MCF 10A (cell line): ENCODE measurements at regions not wholly inside any gene's neighbourhood (a gene's known extent, or its start where the extent isn't known, plus 50 kb on each side); places are given as distances from the start of the nearest gene placed in this dataset.

Source experiments
- BruUV-seq: library from RNA; stranded (reverse); fragments of 400-500 nt; replicated peaks from 2 replicates; lab custom pipeline; 2021; lab: Mats Ljungman, UMichigan
- CTCF ChIA-PET: fragments of 300-600 bp; sonication (Branson Sonifier 250); formaldehyde crosslinking; extraction: SDS; loops from one replicate; lab custom pipeline; 2021; ENCODE audit warnings: antibody characterized with exemption, inconsistent platforms; lab: Yijun Ruan, JAX
- POLR2A ChIA-PET: fragments of 300-600, 350-650 bp; sonication (Branson Sonifier 250); formaldehyde crosslinking; extraction: SDS; loops from one replicate; lab custom pipeline; 2020; ENCODE audit warnings: antibody characterized with exemption, inconsistent platforms; lab: Yijun Ruan, JAX
- DNase-seq: peaks from one replicate; pipeline ENCODE4 v3.0.0-alpha.2; 2018; ENCODE audit not compliant: unreplicated experiment
- H3K27ac Mint-ChIP-seq: one replicate; pipeline ENCODE4 v1.8.0; 2022; ENCODE audit warnings: mild to moderate bottlenecking, low read depth, mixed read lengths; ENCODE audit not compliant: unreplicated experiment
- H3K27me3 Mint-ChIP-seq: one replicate; pipeline ENCODE4 v1.8.0; 2022; ENCODE audit warnings: mixed read lengths; ENCODE audit not compliant: insufficient read depth, unreplicated experiment
- H3K36me3 Mint-ChIP-seq: one replicate; pipeline ENCODE4 v1.8.0; 2022; ENCODE audit warnings: mild to moderate bottlenecking, moderate library complexity, mixed read lengths; ENCODE audit not compliant: insufficient read depth, unreplicated experiment
- H3K4me1 Mint-ChIP-seq: one replicate; pipeline ENCODE4 v1.8.0; 2022; ENCODE audit warnings: mixed read lengths; ENCODE audit not compliant: insufficient read depth, unreplicated experiment
- H3K4me3 Mint-ChIP-seq: one replicate; pipeline ENCODE4 v1.8.0; 2022; ENCODE audit warnings: mild to moderate bottlenecking, moderate library complexity, mixed read lengths; ENCODE audit not compliant: unreplicated experiment
- H3K9me3 Mint-ChIP-seq: one replicate; pipeline ENCODE4 v1.8.0; 2022; ENCODE audit warnings: mixed read lengths; ENCODE audit not compliant: unreplicated experiment
- intact Hi-C: fragments of 100-400 bp; cut with micrococcal nuclease; formaldehyde crosslinking; loops from 2 replicates; pipeline ENCODE4 v1.14.1; 2022
- TF ChIP-seq, protein P1 (sequence below): fragments of 200-600 bp; IDR thresholded peaks from one replicate; pipeline ENCODE4 v1.8.0; 2022; ENCODE audit warnings: antibody characterized with exemption, mild to moderate bottlenecking; ENCODE audit not compliant: unreplicated experiment

DNA sequence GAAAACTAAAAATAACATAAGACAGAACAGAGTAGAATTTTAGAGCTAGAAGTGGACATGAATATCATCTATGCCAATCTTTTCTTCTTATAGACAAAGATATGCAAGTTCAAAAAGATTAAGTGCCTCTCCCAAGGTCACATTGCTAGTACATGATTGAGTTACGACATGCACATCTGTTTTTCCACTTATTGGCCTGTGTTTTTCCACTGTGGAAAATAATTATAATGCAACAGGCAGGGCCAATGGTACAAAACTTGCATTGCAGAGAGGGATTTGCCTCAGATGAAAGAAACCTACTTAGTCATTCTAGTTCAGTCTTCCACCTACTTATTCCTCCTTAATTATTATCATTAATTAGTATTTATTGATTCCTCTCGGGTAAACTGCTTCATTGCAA, 407.8 kb upstream of the SGCD start:
- Mint-ChIP-seq H3K27me3 (no peaks in the 10 kb centered on the region), H3K27ac (no peak overlapping the region), H3K4me1 (no peaks in the 10 kb centered on the region), H3K36me3 (no peaks in the 10 kb centered on the region), H3K9me3 (no peaks in the 10 kb centered on the region), H3K4me3 (no peak overlapping the region)
- POLR2A ChIA-PET = interaction anchor here (0.7 kb wide), 1 partner anchor 227 kb away, joined by 3 read pairs; no protein-coding TSS in a partner anchor
- intact Hi-C loops = no loop called here
- no TSS peak for BruUV-seq
- no peak for DNase-seq
- TF ChIP-seq, protein P1, sequence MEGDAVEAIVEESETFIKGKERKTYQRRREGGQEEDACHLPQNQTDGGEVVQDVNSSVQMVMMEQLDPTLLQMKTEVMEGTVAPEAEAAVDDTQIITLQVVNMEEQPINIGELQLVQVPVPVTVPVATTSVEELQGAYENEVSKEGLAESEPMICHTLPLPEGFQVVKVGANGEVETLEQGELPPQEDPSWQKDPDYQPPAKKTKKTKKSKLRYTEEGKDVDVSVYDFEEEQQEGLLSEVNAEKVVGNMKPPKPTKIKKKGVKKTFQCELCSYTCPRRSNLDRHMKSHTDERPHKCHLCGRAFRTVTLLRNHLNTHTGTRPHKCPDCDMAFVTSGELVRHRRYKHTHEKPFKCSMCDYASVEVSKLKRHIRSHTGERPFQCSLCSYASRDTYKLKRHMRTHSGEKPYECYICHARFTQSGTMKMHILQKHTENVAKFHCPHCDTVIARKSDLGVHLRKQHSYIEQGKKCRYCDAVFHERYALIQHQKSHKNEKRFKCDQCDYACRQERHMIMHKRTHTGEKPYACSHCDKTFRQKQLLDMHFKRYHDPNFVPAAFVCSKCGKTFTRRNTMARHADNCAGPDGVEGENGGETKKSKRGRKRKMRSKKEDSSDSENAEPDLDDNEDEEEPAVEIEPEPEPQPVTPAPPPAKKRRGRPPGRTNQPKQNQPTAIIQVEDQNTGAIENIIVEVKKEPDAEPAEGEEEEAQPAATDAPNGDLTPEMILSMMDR = no peak
- CTCF ChIA-PET = no interaction called here

DNA sequence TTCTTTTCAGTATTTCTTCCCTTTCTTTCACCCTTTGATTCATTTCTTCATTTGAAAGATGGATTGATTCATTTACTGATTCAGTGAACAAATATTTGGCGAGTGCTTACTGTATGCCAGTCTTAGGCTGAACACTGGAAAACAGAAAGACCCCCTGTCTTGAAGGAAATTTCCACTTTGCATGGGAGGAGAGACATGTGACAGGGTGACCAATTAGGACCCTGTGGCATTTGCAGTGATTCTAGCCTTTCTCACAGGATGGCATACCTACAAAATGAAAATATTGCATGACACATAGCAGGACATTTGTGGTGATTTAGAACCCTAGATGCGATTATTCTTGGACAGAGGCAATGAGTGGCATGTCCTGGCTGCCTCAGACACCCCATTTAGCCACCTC, 407.2 kb upstream of the SGCD start:
- no TSS peak for BruUV-seq
- Mint-ChIP-seq H3K36me3 (no peaks in the 10 kb centered on the region), H3K9me3 (no peaks in the 10 kb centered on the region), H3K27ac (no peak overlapping the region), H3K4me3 (no peak overlapping the region), H3K4me1 (no peaks in the 10 kb centered on the region), H3K27me3 (no peaks in the 10 kb centered on the region)
- intact Hi-C loops = no loop called here
- DNase-seq = no peak
- ChIA-PET CTCF (no interaction called here), POLR2A (interaction anchor here (0.6 kb wide), 1 partner anchor 13 kb away, joined by 3 read pairs; no protein-coding TSS in a partner anchor)
- TF ChIP-seq, protein P1 = no peak

DNA sequence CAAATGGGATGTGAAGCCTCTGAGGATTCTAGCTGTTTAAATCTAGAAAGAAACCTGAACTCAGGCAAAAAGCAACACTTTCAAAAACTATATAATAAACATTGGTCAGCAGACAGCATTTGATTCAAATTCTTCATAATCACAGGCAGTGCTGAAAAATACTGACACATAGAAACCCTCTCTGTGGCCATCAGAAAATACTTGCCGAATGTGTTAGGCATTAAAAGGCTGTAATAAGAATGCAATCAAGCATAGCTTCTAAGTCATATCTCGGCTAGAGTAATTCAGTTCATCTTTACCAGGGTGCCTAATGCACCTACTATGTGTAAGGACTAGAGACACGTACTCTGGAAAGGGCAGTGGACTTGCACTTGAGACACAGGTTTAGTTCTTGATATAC, 405.3 kb upstream of the SGCD start:
- no peak overlapping the region for H3K4me3 Mint-ChIP-seq
- H3K27ac Mint-ChIP-seq = no peak overlapping the region
- ChIA-PET CTCF (interaction anchor here (0.6 to 0.8 kb wide), 2 partner anchors 447 to 461 kb away, joined by 3 read pairs; no protein-coding TSS in a partner anchor), POLR2A (no interaction called here)
- no peaks in the 10 kb centered on the region for H3K27me3 Mint-ChIP-seq
- no peaks in the 10 kb centered on the region for H3K4me1 Mint-ChIP-seq
- no peaks in the 10 kb centered on the region for H3K36me3 Mint-ChIP-seq
- BruUV-seq = no TSS peak
- intact Hi-C loops = no loop called here
- no peaks in the 10 kb centered on the region for H3K9me3 Mint-ChIP-seq
- no peak for DNase-seq
- TF ChIP-seq, protein P1 = no peak

DNA sequence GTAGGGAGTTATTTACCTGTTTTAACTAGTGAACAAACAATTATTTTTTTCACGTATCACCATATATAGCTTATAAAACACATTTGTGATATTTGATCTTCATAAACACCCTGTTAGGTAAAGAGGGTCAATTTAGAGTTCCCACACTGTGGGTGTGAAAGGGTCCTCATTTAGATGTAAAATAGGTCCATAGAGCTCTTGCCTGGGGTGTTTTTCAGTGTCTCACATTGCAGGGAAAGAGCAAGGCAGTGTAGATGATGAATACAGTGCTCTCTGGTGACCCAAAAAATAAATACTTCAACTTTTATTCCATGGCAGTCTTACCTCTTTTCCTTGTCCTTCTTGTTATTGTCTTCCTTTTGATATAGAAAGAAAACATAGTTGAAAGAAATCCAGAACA, 403.2 kb upstream of the SGCD start:
- TF ChIP-seq, protein P1 = no peak
- H3K4me1 Mint-ChIP-seq = no peaks in the 10 kb centered on the region
- no peaks in the 10 kb centered on the region for H3K9me3 Mint-ChIP-seq
- ChIA-PET POLR2A (no interaction called here), CTCF (no interaction called here)
- DNase-seq = no peak
- H3K4me3 Mint-ChIP-seq = no peak overlapping the region
- no peaks in the 10 kb centered on the region for H3K36me3 Mint-ChIP-seq
- no peaks in the 10 kb centered on the region for H3K27me3 Mint-ChIP-seq
- H3K27ac Mint-ChIP-seq = no peak overlapping the region
- no TSS peak for BruUV-seq
- intact Hi-C loops = no loop called here
